SHP77 (cell line): ENCODE measurements at regions not wholly inside any gene's neighbourhood (a gene's known extent, or its start where the extent isn't known, plus 50 kb on each side); places are given as distances from the start of the nearest gene placed in this dataset.
"Not testable (repeated sequence)": the region's sequence is repeated elsewhere in the genome, so short reads cannot be mapped to it uniquely, and the experiment has no call there.

ENCODE experiments used
- DNase-seq, 2 experiments: peaks; one replicate each; lab custom pipeline; 2025; lab: John Stamatoyannopoulos, UW

DNA sequence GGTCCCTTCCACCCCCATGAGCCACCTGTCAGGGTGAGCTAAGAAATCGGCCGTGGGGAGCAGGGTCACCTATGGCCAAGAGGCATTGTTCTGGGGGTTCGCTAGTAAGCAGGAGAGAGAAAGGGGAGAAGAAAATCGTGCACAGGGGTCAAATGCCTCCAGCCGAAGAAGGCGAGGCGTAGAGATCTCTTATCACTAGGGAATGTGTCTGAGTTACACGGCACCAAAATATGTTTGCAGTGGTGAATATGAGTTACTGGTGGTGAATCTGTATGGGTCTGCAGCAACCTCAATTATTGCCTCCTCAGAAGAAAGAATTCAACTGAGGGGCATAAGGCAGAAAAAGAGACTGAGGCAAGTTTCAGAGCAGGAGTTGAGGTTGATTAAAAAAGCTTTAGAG lies 54.2 kb upstream of the RABGAP1L start:
- DNase-seq, result no peak

DNA sequence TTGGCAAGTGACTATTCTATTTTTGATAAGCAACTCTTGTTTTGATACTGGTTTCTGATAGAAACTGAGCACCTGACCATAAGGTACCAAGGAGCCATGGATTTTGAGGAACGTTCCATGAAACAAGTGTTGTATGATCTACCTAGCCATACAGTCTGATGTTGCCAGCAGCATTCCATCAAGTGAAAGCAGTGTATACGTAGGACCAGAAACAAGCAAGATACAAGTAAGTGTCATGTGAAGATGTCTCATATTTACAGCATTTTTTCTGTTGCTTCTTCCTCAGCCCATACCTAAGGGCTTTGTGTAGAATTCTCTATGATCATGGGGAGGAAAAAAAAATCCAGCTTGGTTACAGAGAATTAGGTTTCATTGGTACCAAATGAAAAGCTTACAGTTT lies 55.6 kb upstream of the RABGAP1L start:
- DNase-seq, result no peak

DNA sequence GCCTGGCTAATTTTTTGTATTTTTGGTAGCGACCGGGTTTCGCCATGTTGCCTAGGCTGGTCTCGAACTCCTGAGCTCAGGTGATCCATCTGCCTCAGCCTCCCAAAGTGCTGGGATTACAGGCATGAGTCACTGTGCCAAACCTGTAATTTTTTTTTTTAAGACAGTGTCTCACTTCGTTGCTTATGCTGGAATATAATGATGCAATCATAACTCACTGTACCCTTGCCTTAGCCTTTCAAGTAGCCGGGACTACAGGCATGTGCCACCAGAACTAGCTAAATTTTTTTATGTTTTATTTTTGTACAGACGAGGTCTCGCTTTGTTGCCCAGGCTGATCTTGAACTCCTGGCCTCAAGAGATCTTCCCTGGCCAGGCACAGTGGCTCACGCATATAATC lies 57.3 kb upstream of the RABGAP1L start:
- not testable (repeated sequence) for DNase-seq

DNA sequence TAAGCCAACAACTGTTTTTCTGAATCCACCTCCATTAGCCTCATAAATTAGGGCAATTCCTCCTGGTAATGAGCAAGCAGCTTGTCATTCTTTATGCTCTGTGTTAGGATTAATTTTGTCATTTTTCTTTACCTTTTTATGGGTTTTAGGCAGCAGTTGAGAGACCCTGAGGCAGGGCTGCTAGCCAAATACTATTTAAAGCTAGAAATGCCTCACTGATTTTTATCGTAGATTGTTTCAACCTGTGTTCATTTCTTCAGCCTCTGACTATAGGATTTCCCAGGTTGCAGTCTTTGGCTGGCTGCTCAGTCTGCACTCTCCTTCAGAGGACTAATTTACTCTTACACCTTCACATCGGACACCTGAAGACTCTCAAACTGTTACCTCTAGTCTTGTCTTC lies 61.9 kb upstream of the RABGAP1L start:
- DNase-seq, result no peak

DNA sequence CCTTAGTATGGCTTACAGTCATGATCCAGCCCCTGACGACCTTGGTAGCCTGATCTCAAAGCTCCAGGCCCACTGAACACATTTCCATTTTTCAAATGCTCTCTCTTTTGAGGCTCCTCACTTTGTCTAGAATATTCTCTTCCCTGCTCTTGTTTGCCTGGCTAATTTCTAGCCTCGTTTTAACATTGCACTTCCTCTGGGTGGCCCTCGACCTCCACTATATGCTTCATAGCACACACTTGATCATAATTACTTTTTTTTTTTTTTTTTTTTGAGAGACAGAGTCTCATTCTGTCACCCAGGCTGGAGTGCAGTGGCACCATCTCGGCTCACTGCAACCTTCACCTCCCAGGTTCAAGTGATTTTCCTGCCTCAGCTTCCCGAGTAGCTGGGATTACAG lies 65.5 kb upstream of the RABGAP1L start:
- not testable (repeated sequence) for DNase-seq

DNA sequence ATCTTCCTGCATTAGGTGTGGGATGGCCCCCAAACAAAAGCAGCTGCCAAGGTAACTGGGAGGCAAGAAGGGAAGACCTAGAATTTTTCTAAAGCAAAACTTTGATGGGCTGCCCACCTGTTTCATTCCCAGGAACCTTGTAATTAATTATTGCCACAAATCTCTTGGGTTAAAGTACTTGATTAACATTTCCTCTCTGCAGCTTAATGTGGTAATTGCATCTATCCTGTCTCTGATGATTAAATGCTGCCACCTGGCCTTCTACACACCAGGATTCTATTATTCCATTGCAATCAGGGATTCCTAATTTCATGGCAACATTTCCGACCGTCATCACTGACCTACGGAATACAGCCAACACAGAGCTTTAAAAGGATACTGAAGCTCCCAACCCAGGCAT lies 68.3 kb upstream of the RC3H1 start:
- DNase-seq, result no peak

DNA sequence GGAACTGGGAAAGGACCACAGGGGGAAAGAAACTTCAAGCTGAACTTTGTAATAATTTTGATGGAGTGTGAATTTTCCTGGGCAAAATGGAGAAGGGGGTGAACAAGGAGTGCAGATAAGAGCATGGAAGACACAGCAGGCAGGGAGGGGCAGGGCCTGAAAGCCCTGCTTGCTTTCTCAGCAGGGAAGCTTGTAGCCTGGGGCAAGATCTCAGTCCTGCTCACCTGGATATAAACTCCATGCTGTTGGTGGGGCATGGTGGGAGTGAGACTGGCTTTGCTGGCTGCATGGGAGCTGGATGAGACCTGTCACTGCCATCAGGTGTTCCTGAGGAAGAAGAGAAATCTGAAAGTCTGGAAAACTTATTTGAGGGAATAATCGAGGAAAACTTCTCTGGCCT lies 58.7 kb upstream of the RC3H1 start:
- DNase-seq, result no peak

DNA sequence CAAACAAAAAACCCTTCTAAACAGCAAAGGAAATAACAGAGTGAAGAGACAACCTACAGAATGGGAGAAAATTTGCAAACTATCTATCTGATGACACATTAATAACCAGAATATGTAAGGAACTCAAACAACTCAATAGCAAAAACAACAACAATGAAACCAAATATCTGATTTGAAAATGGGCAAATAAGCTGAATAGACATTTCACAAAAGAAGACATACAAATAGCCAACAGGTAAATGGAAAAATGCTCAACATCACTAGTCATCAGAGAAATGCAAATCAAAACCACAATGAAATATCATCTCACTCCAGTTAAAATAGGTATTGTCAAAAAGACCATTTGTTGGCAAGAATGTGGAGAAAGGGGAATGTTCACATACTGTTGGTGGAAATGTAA lies 57.6 kb upstream of the RC3H1 start:
- no peak for DNase-seq

DNA sequence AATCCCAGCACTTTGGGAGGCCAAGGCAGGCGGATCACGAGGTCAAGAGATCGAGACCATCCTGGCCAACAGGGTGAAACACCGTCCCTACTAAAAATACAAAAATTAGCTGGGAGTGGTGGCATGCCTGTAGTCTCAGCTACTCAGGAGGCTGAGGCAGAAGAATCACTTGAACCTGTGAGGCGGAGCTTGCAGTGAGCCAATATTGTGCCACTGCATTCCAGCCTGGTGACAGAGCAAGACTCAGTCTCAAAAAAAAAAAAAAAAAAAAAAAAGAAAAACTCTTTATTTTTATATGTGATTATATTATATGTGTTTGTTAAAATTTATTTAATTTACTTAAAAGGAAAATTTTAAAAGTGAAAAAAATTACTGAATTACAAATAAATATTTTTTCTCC lies 56.8 kb upstream of the RC3H1 start:
- DNase-seq, result not testable (repeated sequence)

DNA sequence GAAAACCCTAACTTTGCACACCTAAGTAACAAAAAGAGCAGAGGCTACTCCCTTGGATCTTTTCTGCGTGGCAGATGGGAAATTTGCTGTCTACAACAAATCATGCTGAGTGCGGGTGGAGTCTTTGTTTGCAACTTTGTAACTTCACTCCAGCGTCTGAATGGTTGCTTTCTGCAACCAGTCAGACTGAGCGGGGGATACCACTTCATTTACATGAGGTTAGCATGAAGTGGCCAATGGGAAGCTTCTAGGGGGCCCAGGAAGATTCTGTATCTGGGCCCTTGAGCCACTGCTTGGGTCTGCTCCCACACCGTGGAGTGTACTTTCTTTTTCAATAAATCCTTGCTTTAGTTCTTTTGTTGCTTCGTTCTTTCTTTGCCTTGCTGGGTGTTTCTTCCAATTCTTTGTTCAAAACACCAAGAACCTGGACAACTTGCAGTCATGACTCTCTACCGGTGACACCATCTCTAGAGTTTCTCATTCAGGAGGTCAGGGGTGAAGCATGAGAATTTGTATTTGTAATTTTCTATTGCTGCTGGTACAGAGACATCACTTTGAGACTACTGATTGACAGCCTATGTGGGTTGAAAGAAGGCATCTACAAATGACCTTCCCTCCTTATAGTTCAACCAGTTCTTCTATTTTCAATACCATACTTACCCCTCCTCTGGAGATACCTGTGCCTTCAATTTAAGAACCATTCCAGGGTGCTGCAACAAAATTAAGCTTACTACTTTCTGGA lies 55.8 kb upstream of the RC3H1 start:
- DNase-seq, result no peak

DNA sequence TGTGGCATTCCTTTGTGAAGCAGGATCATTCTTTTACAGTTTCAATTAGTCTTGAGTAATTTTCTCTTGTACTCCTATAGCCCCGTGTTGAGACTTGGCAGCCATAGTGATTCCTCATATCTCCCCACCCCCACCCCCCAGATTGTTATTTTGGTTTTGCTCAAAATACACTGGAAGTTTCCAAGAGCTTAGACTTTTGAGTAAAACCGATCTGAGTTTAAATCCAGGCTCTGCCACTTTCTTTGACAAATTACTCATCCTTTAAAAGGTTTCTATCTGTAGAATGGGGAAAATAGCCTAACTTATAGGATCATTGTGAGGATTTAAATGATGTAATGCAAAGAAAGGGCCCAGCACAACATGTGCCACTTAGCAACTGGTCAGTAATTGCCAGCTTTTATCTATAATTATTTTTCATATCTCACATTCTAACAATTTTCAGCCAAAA lies 53.1 kb upstream of the RC3H1 start:
- no peak for DNase-seq

DNA sequence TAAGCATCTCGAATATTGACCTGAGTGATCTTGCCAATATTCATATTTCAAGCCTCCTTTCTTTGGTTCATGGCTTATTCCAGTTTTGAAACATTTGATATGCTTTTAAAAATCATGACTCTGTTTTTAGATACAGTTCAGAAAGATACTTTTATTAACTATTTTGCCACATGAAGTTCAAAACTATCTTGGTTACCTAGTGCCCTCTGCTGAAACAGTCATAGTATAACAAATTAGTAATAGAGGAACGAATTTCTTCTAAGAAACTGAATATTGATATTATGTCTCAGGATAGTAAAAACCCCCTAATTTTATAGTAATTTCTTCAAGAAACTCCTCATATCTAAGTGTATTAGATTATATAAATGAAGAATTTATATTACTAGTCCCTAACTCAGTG lies 52.6 kb upstream of the RC3H1 start:
- DNase-seq, result peak in 1 of 2 experiments; percentile 16

DNA sequence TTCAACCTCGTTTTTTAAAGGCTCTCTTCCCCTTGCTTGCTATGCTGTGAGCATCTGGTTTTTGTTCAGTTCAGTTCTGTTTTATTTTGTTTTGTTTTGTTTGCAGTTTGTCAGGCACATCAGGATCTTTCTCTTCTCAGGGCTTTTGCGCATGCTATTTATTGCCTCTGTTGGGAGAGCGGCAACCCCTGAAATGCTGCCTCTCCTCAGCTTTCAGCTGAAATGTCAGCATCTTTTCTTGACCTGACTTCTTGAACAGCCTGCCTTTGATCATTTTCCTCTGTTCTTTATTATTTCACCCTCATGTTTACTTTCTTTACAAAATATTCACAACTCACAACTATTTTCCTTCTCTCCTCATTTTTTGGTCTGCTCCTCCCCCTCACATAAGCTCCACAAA lies 50.4 kb upstream of the RC3H1 start:
- DNase-seq, result no peak
